ENCODE measurements at regions not wholly inside any gene's neighbourhood (a gene's known extent, or its start where the extent isn't known, plus 50 kb on each side); places are given as distances from the start of the nearest gene placed in this dataset. TPM values are rescaled to one million over a fixed set of nuclear protein-coding genes. Genes with fewer than 3 reads are reported as not detected.

Small RNA genes in the stretch of these regions (small RNA-seq; reads per million reads assigned to genes)
- gene RN7SKP293, result not detected
